Fibroblast of mammary gland (primary cell): ENCODE measurements at regions not wholly inside any gene's neighbourhood (a gene's known extent, or its start where the extent isn't known, plus 50 kb on each side); places are given as distances from the start of the nearest gene placed in this dataset.

Source experiments
- DNase-seq: peaks from one replicate; pipeline ENCODE4 v3.0.0-alpha.2; 2010; ENCODE audit warnings: low read depth
- H3K4me3 ChIP-seq: 2 replicates; pipeline ENCODE4 v1.5.1; 2011; ENCODE audit warnings: low read depth, mild to moderate bottlenecking, low read length, moderate library complexity; ENCODE audit not compliant: control insufficient read depth
- CTCF ChIP-seq: conservative IDR thresholded peaks from 2 replicates; pipeline ENCODE4 v1.5.1; 2011; ENCODE audit warnings: low read depth, low read length, inconsistent platforms; ENCODE audit not compliant: control insufficient read depth, insufficient read depth

- no peak overlapping the region for H3K4me3 ChIP-seq
- DNase-seq, result no peak
- no peak for TF ChIP-seq CTCF
These were observed 306.1 kb downstream of the ZEB2 start for GRCh38 chr2:144213797-144214196.

GRCh38 chr2:144211826-144212225 is 308.1 kb downstream of the ZEB2 start:
- no peak for TF ChIP-seq CTCF
- H3K4me3 ChIP-seq, result no peak overlapping the region
- peak; percentile 4 for DNase-seq

DNA sequence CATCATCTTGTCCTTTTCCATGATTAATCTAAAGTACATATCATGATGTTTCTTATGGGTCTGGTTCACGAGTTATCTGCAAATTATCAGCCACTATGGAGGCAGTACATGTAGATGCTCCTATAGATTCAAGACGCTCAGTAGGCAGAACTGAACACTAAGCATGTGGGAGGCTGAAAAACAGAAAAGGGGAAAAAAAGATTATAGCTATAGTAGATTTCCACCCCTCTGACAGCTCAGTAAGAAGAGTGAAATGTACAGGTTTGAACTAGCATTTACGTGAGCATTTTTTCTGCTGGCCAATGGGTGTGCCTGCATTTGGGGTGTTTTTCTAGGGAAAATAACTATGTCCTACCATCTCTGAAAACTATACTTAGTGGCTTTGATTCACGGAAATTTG is 308.9 kb downstream of the ZEB2 start:
- no peak for DNase-seq
- no peak overlapping the region for H3K4me3 ChIP-seq
- TF ChIP-seq CTCF, result no peak

DNA sequence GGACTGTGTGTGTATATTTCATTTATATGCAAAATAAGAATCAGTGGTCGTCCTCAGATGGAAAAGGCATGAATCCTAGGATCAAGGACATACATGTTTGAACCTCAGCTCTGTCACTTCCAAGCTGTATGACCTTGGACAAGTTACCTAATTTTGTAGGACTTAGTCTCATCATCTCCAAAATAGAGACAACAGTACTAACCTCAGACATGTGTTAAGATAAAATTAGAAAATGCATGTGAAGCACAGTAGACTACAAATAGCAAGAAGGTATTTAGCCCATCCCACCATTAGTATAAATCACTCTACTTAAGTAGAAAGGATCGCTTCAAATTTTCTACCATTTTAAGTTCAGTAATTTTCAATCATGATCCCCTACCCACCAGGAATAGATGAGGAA is 309.8 kb downstream of the ZEB2 start:
- H3K4me3 ChIP-seq, result no peak overlapping the region
- no peak for TF ChIP-seq CTCF
- DNase-seq, result no peak

DNA sequence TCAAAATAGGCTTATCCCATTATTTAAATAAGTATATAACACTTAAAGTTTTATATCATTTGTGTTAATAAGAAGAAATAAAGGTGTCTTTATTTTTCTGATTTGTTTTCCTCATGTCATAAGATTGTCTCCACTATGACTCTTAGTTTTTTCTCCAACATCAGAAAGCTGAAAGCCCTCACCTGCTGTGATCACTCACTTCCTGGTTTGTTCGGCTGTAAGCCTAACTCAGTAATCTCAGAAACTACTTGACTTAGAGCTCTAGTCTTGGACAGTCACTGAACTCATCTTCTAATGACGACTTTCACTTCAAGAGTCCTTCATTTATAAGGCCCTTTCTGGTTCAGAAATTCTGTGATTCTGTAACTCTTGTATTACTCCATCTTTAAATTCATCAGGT is 311.0 kb downstream of the ZEB2 start:
- no peak overlapping the region for H3K4me3 ChIP-seq
- DNase-seq, result no peak
- no peak for TF ChIP-seq CTCF

GRCh38 chr2:144206019-144206418 is 313.9 kb downstream of the ZEB2 start:
- DNase-seq, result no peak
- no peak for TF ChIP-seq CTCF
- H3K4me3 ChIP-seq, result no peak overlapping the region

DNA sequence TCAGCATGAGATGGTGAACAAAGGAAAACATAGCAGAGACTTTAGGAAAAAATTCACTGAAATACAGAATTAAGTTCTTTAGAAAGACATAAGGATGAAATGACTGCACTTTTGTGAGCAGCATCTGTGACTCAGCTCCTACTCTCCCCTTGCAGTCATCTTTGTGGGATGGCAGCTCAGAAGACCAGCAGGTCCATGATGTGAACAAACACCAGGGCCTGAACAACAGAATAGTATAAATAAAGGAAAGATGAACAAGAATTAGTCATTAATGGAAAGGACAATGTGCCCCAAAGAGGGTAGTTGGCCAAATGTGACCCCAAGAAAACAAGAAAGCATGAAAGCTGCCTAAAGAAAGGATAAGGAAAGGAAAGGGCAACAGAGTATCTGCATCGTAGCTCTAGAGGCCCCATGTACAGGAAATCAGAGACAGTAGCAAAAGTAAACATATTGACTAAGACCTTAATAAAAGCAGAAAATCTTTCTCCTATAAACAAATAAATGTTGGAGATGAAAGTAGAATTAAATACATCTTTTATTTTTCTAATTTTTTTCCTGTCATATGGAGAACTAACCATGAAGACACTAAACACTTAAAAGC is 318.0 kb downstream of the ZEB2 start:
- no peak for TF ChIP-seq CTCF
- DNase-seq, result peak; percentile 67

More for the DNA sequence above, 318.0 kb downstream of the ZEB2 start:
- H3K4me3 ChIP-seq, result no peak overlapping the region
